HepG2 (cell line): ENCODE measurements at regions not wholly inside any gene's neighbourhood (a gene's known extent, or its start where the extent isn't known, plus 50 kb on each side); places are given as distances from the start of the nearest gene placed in this dataset.

Experiments
- ATAC-seq: fragments of 200-7000 bp; cut with Tn5 transposase; 3 replicates; pipeline ENCODE4 v1.9.1; 2020; ENCODE audit warnings: mild to moderate bottlenecking, moderate library complexity
- BruUV-seq: library from RNA; stranded (reverse); fragments of 400-500 nt; replicated peaks from 2 replicates; lab custom pipeline; 2021; lab: Mats Ljungman, UMichigan
- CTCF ChIA-PET: fragments of 300-600 bp; formaldehyde crosslinking; extraction: SDS; loops from one replicate; lab custom pipeline; 2021; ENCODE audit warnings: low total read pairs, inconsistent platforms, low intra/inter-chr PET ratio; lab: Yijun Ruan, JAX
- POLR2A ChIA-PET: fragments of 350-600 bp; sonication (Branson Sonifier 250); formaldehyde crosslinking; loops from one replicate; lab custom pipeline; 2020; ENCODE audit warnings: antibody characterized with exemption, inconsistent platforms; lab: Yijun Ruan, JAX
- DNase-seq: peaks from one replicate; pipeline ENCODE4 v3.0.0-alpha.2; 2015; ENCODE audit warnings: low spot score
- FAIRE-seq: peaks from 3 replicates; lab custom pipeline; 2011; peaks lifted over from hg19 to GRCh38; lab: Jason Lieb, UNC
- H2AFZ ChIP-seq: one replicate; pipeline ENCODE4 v1.6.1; 2011; ENCODE audit warnings: low read length, inconsistent platforms
- H3K27ac ChIP-seq: fragments of 300-600 bp; 3 replicates; pipeline ENCODE4 v1.8.0; 2011; ENCODE audit warnings: mixed run types, mild to moderate bottlenecking, mixed read lengths, low read length, inconsistent platforms; ENCODE audit not compliant: insufficient read depth; ENCODE audit errors: extremely low read length
- H3K27me3 ChIP-seq, 2 experiments: fragments of 200-600 bp in 1 of 2; 2 replicates in 1 of 2; 3 replicates in 1 of 2; pipeline versions ENCODE4 v1.6.0 to v1.8.0; 2011; ENCODE audit warnings: low read length in 2 of 2, mild to moderate bottlenecking in 2 of 2, moderate library complexity in 2 of 2, inconsistent platforms in 1 of 2; ENCODE audit not compliant: insufficient read depth in 2 of 2, control insufficient read depth in 1 of 2
- H3K36me3 ChIP-seq, 2 experiments: fragments of 200-600 bp in 1 of 2; replicated peaks in 1 of 2; 2 replicates in 1 of 2; 3 replicates in 1 of 2; pipeline versions ENCODE4 v1.5.1 to v1.8.0; 2011; ENCODE audit warnings: low read length in 2 of 2, inconsistent platforms in 1 of 2; ENCODE audit not compliant: insufficient read depth in 2 of 2, control insufficient read depth in 1 of 2
- H3K4me1 ChIP-seq: 2 replicates; pipeline ENCODE4 v1.5.1; 2012; ENCODE audit warnings: low read length, inconsistent platforms; ENCODE audit not compliant: insufficient read depth
- H3K4me2 ChIP-seq: 2 replicates; pipeline ENCODE4 v1.6.0; 2011; ENCODE audit warnings: low read depth, low read length, inconsistent platforms
- H3K4me3 ChIP-seq, 3 experiments: fragments of 200-600 bp in 1 of 3; sonication (generic), shearing (Covaris generic) in 1 of 3; replicated peaks in 1 of 3; 2 replicates each; pipeline ENCODE4 v1.5.1; 2011 to 2016; ENCODE audit warnings: low read length in 3 of 3, inconsistent platforms in 2 of 3, low read depth in 2 of 3, mild to moderate bottlenecking in 2 of 3, control low read depth in 1 of 3, mixed read lengths in 1 of 3; ENCODE audit not compliant: insufficient read depth in 1 of 3
- H3K79me2 ChIP-seq: one replicate; pipeline ENCODE4 v1.6.1; 2011; ENCODE audit warnings: low read length, inconsistent platforms; ENCODE audit not compliant: insufficient read depth
- H3K9ac ChIP-seq: 2 replicates; pipeline ENCODE4 v1.6.0; 2011; ENCODE audit warnings: mild to moderate bottlenecking, low read depth, low read length, inconsistent platforms; ENCODE audit not compliant: insufficient read depth
- H3K9me3 ChIP-seq: 2 replicates; pipeline ENCODE4 v1.5.1; 2012; ENCODE audit warnings: mild to moderate bottlenecking, low read length
- H4K20me1 ChIP-seq: 2 replicates; pipeline ENCODE4 v1.6.0; 2011; ENCODE audit warnings: inconsistent platforms, mild to moderate bottlenecking, low read length, moderate library complexity; ENCODE audit not compliant: insufficient read depth
- AKAP8 ChIP-seq: sonication (generic); formaldehyde crosslinking; IDR thresholded peaks from 2 replicates; pipeline ENCODE4 v1.5.1; 2020; ENCODE audit warnings: mild to moderate bottlenecking, missing genetic modification reagents
- DR1 ChIP-seq: sonication (generic); formaldehyde crosslinking; IDR thresholded peaks from 2 replicates; pipeline ENCODE4 v1.8.0; 2021; ENCODE audit warnings: mild to moderate bottlenecking, missing genetic modification reagents, inconsistent platforms
- FOSL2 ChIP-seq: sonication (generic); formaldehyde crosslinking; IDR thresholded peaks from 2 replicates; pipeline ENCODE4 v1.4.0; 2020; ENCODE audit warnings: missing genetic modification reagents
- KLF11 ChIP-seq: IDR thresholded peaks from 2 replicates; pipeline ENCODE4 v1.6.1; 2016; ENCODE audit warnings: missing compliant biosample characterization
- MLXIP ChIP-seq: sonication (generic); formaldehyde crosslinking; IDR thresholded peaks from 2 replicates; pipeline ENCODE4 v1.9.0; 2021; ENCODE audit warnings: missing genetic modification reagents, borderline replicate concordance
- NFAT5 ChIP-seq: sonication (generic); formaldehyde crosslinking; IDR thresholded peaks from 2 replicates; pipeline ENCODE4 v1.4.0; 2020; ENCODE audit warnings: missing genetic modification reagents
- NFE2L2 ChIP-seq: fragments of 150-350 bp; IDR thresholded peaks from 2 replicates; pipeline ENCODE4 v1.6.1; 2014; ENCODE audit warnings: low read length
- PBX2 ChIP-seq: IDR thresholded peaks from 2 replicates; pipeline ENCODE4 v1.6.1; 2016; ENCODE audit warnings: control low read depth
- POGZ ChIP-seq: sonication (generic); formaldehyde crosslinking; IDR thresholded peaks from 2 replicates; pipeline ENCODE4 v1.4.0; 2020; ENCODE audit warnings: mild to moderate bottlenecking, missing genetic modification reagents
- RFX3 ChIP-seq: IDR thresholded peaks from 2 replicates; pipeline ENCODE4 v1.6.1; 2016; ENCODE audit warnings: missing biosample characterization, missing genetic modification reagents
- TCF7L2 ChIP-seq: IDR thresholded peaks from 2 replicates; pipeline ENCODE4 v1.6.1; 2011; ENCODE audit warnings: mild to moderate bottlenecking, low read depth, low read length, moderate library complexity
- ZBTB7B ChIP-seq: sonication (generic); formaldehyde crosslinking; IDR thresholded peaks from 2 replicates; pipeline ENCODE4 v1.4.0; 2020; ENCODE audit warnings: missing genetic modification reagents
- ZFP62 ChIP-seq: sonication (generic); formaldehyde crosslinking; IDR thresholded peaks from 2 replicates; pipeline ENCODE4 v1.4.0; 2020; ENCODE audit warnings: missing genetic modification reagents
- ZNF468 ChIP-seq: sonication (generic); formaldehyde crosslinking; IDR thresholded peaks from 2 replicates; pipeline ENCODE4 v1.8.0; 2022; ENCODE audit warnings: mild to moderate bottlenecking, moderate library complexity, missing genetic modification reagents
- ZNF558 ChIP-seq: sonication (generic); formaldehyde crosslinking; IDR thresholded peaks from 2 replicates; pipeline ENCODE4 v1.9.0; 2022; ENCODE audit warnings: mild to moderate bottlenecking, missing genetic modification reagents, borderline replicate concordance
- ZNF724P ChIP-seq: sonication (generic); formaldehyde crosslinking; IDR thresholded peaks from 2 replicates; pipeline ENCODE4 v1.8.0; 2022; ENCODE audit warnings: missing genetic modification reagents, borderline replicate concordance
- ZNF780A ChIP-seq: sonication (generic); formaldehyde crosslinking; IDR thresholded peaks from 2 replicates; pipeline ENCODE4 v1.8.0; 2022; ENCODE audit warnings: mild to moderate bottlenecking, missing genetic modification reagents, moderate library complexity
- WGBS: methylation state at CpG from one replicate; pipeline ENCODE4 v1.1.6; 2017; ENCODE audit warnings: low lambda C conversion rate; 5-methylcytosine and 5-hydroxymethylcytosine counted together
- in situ Hi-C: cut with HindIII; loops from 2 replicates; pipeline ENCODE4 v1.10.0; 2017; ENCODE audit warnings: low pct_unique_long_range_greater_than_20kb; ENCODE audit not compliant: extremely low pct_ligation_motif_present
- intact Hi-C: fragments of 100-400 bp; cut with micrococcal nuclease; formaldehyde crosslinking; loops from one replicate; pipeline ENCODE4 v1.10.0; 2022; ENCODE audit not compliant: unreplicated experiment

GRCh38 chr9:26301659-26302058 lies 590.9 kb downstream of the CAAP1 start:
- Histone ChIP-seq H3K36me3 (no peaks in the 10 kb centered on the region), H3K4me2 (no peak overlapping the region), H3K9me3 (no peaks in the 10 kb centered on the region), H3K79me2 (no peaks in the 10 kb centered on the region), H3K4me3 (no peak overlapping the region), H3K27me3 (no peaks in the 10 kb centered on the region), H3K27ac (no peak overlapping the region), H3K4me1 (no peaks in the 10 kb centered on the region), H2AFZ (no peak overlapping the region), H3K9ac (no peak overlapping the region), H4K20me1 (no peaks in the 10 kb centered on the region)
- in situ Hi-C loops (no loop called here), intact Hi-C loops (no loop called here)
- POLR2A ChIA-PET = no interaction called here
- ATAC-seq = no peak
- FAIRE-seq = no peak
- BruUV-seq = no TSS peak
- 7% methylated on average over 1 of the region's 1 CpG for WGBS
- CTCF ChIA-PET = no interaction called here
- DNase-seq = no peak
- TF ChIP-seq ZFP62 (CRISPR knock-in tag) (no peak), POGZ (CRISPR knock-in tag) (no peak), FOSL2 (CRISPR knock-in tag) (no peak), AKAP8 (CRISPR knock-in tag) (no peak), NFAT5 (CRISPR knock-in tag) (no peak), NFE2L2 (no peak), ZNF558 (CRISPR knock-in tag) (no peak), RFX3 (no peak), KLF11 (CRISPR knock-in tag) (no peak), PBX2 (no peak), TCF7L2 (no peak), ZNF468 (CRISPR knock-in tag) (no peak), DR1 (CRISPR knock-in tag) (no peak), ZNF724P (CRISPR knock-in tag) (no peak), ZNF780A (CRISPR knock-in tag) (no peak), MLXIP (CRISPR knock-in tag) (no peak), ZBTB7B (no peak)
